NCI-H1092 (cell line): ENCODE measurements at regions not wholly inside any gene's neighbourhood (a gene's known extent, or its start where the extent isn't known, plus 50 kb on each side); places are given as distances from the start of the nearest gene placed in this dataset.

ENCODE experiments used
- DNase-seq: peaks from one replicate; lab custom pipeline; 2025; lab: John Stamatoyannopoulos, UW

DNA sequence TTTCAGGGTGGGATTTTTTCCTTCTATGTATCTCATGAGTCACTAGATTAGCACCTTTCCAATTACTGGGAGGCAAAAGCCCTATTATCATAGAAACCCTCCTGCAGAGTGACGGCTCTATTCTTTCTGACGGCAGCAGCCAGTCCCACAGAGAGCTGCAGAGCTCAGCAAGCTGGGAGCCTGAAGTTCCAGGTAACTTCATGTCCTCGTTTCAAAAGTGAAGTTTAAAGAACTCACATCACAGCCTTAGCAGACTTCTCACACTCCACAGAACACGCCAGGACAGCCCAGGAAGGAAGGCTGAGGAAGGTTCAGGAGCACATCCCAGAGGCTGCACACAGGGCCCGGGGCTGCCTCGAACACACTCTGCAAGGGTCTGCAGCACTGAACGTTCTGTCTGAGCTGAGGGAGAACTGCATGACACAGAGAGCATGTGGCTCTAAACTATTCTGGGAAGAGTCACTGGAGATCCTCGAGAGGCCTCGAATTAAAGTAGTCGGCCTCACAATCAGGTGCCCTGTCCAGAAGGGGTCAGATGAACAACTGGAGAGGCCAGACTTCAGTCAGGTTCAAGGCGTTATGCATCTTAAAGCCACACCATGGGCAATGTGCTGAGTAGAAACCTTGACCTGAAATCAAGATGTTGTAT is 104.2 kb upstream of the DRD2 start:
- no peak for DNase-seq

DNA sequence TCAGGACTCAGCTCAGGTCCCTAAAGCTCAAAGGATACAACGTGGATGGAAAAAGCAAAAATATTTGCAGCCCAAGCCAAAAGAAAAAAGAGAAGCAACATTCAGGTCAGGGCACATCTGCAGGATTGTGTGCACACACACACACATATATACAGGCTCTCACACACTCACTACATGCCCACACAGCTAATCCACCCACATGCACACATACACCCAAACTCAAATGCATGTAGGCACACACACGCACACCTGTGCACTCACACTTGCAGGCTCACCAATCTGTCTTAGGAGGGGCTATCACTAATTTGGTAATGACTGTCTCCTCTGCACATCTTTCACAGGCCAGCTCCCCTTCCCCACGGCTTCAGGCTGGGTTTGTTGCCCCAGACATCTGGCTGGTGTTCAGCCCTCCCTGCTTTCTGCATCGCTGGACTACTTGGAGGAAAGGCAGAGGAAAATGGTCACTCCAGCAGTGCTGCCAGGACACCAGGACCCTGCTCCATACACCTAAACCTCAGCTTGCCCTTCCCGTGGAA is 103.6 kb upstream of the DRD2 start:
- DNase-seq, result no peak

DNA sequence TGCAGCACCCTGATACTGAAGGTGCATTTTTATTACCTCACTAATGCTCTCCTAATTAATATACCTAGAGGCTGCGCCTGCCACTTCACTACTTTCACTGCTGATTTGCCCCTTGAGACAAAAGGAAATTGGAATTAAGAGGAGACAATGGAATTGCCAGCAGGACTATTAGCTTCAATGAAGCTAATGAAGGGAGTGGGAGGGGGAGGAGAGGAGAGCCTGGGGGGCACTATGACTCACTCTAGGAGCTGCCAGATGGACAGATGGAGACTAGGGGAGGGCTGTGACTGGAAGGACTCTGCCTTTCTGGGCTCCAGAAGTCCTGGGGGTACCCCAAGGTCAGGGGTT is 102.8 kb upstream of the DRD2 start:
- peak; percentile 59 for DNase-seq

DNA sequence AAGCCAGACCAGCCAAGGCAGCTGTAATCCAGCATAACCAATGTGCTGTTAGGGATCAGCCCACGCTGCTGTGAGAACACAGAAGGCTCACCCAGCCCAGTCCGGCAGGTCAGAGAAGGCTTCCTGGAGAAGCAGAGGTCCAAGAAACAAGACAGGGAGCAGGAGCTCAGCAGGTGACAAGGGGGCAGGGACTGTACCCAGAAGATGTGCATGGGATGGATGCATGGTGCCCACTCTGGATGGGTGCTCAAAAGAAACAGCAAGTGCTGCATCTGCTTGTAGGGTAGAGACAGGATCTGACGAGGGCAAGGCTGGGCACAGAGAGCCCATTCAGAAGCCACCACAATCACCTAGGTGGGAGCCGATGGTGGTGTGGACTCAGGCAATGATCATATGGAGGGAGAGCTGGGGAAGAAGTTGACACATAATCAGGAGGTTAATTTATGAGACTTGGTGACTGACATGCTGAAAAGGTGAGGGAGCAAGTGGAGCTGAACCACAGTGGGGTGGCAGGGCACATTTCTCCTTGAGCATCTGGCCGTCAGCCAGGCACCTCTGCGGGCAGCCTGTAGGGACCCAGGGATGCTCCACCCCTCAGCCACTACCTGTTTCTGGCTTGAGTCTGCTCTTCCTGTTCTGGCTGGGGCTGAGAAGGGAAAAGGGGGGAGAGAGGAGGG is 102.3 kb upstream of the DRD2 start:
- peak; percentile 59 for DNase-seq

DNA sequence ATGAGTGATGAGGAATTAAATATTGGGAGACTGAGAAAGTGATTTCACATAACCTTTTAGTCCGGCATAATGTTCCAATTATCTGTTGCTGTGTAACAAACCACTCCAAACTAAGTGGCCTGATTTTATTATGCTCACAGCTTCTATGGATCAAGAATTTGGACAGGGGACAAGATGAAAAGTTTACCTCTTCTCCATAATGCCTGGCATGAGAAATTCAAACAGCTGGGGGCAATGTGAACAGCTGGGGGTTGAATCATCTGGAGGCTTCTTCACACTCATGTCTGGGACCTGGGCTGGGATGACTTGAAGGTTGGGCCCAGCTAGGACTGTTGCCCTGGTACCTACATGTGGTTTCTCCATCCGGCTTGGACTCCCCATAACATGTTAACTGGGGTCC is 99.4 kb upstream of the DRD2 start:
- no peak for DNase-seq

DNA sequence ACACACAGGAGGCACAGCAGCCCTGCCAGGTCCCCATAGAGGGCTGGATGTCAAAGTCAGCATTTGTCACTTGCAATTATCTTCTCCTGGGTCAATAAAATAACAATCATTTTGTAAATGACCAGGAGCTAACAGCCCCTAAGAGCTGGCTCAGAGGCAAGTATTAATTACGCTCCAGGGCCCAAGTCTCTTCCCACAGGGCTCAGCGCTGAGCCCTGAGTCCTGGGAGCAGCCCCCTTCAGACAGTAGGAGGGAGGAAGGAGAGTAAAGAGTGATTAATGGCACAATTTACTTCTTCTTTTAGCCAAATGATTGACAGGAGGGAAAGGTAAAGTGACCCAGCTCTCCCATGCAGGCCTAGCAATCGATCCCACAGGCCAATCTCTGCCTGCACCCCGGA is 99.0 kb upstream of the DRD2 start:
- no peak for DNase-seq

DNA sequence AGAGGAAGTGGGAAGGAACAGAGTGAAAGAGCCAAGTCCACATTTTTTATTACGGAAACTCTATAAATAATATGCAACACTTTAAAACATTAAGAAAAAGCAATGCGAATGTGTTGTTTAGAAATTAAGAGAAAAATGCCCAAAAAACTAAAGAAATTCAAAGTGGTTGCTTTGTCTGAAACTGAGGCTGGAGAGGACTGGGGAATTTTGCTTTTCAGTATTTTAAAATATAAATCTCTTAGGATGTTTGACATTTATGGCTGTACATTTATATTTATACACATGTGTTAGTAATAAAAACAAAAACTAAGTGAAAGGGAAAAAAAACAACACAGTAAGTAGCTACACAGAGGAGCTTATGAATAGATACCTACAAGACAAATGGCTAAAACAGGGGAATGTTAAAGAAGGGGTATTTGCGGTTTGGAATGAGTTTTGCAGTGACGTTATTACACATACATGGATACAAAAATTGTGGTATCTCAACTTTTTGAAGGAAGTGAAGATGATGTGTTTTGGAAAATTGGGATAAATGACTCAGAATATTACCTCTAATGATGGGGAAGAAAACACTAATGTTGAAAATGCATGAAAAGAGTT is 97.0 kb upstream of the DRD2 start:
- no peak for DNase-seq

DNA sequence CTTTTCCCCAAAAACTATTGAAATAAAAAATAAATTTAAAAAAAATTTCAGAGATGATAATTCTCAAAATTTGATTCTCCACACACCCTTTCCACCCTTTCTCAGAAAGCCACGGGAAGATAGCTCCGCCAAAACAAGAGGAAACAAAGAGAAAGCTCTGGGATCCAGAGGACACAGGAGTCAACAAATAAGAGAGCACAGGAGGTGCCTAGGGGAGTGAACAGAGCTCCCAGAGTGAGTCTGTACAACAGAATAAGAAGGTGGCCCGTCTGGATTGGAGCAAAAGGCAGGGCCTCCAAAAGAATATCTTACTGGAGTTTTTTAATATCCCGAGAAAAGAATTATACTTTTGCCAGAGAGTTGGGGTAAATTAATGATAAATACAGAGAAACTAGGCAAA is 96.3 kb upstream of the DRD2 start:
- no peak for DNase-seq

DNA sequence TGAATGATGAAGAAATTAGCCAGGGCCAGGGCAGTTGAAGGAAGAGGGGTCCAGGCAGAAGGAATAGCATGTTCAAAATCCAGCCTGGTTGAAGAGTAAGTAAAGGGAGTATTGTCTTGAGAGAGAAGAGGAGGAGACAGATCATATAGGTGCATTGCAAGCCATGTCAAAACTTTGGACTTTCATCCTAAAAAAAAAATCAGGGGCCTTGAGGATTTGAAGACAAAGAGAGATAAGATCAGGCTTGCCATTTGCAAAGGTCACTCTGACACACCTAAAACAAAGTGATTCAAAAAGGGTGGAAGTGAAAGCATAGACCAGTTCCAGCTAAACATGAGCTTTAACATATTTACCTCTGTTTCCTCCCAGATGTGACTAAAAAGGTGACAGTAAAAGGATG is 95.7 kb upstream of the DRD2 start:
- no peak for DNase-seq

DNA sequence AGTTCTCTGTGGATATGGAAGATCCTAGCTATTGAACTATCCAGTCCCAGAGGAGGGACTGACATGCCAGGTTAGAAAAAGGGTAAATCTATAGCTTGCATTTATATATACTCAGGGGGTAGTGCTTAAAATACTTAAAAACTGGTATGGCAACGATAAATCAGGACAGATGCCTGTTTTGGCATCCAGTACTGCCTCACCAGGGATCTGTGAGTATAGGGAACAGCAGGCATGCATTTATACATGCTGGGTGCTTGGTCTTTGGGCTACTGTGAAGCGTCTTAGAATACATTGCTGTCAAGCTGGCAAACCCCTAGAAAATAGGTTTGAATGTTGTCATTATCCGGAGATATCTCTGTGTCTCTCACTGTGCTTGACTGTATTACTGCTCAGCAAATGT is 94.2 kb upstream of the DRD2 start:
- DNase-seq, result no peak

DNA sequence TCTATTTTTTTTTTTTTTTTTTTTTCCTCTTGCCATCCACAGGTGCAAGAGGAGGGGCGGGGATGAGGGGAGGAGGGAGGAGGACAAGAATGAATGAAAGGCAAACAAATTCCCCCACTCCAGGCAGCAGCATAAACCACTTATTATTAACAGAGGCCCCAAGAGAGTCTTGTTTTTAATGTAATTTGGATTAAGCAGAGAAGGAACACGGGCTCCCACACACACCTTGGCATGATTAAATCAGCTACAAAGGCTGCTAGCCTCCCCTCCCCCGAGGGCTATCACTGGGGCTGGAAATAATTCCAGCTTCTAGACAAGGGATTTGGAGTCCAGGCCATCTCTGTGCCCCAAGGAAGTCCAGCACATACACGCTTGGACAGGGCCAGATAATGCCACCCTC is 93.4 kb upstream of the DRD2 start:
- DNase-seq, result peak; percentile 19

DNA sequence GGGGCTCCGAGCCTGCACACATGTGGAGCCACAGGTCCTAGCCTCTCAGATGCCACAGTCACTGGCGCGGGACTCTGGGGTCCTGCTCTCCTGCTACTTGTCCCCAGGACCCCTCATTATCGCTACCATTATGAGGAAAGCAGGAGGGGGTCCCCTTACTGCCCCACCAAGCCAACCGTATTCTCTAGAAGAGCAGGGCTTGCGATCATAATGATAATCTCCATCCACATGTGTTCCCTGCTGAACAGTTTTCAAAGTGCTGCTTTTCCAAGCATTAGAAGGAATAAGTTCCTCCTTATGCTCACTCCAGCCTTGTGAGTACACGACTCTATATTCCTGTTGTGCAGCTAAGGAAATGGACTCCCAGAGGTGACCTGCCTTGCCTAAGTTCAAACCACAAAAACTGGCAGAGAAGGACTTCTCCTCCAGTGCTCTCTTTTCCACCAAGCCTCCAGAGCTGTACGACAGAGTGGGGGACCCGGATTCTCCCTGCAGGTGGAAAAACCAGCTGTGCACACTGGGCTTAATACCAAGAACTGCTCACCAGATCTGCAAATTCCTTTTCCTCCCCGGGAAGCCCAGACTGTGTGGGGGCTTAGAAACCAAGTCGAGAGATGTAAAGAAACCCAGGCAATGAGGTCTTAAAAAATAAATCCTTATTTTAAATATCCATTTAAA is 92.8 kb upstream of the DRD2 start:
- DNase-seq, result no peak

DNA sequence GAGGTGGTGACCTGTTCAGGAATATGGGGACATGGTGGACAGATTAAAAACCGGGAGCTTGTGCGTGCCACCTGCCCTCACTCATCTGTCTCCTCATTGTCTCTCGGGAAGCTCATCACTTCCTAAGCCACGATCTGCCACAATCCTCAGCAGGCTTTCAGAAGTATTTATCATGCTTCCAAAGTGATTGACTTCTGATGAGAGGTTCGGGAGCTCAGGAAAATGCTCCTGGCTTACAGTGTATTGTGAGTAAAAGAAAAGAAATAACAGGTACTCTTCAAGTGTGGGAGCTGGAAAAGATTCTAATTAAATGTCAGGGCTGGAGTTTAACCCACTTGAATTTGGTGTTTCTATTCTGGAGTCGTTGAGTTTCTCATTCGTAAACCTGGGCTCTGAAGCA is 91.9 kb upstream of the DRD2 start:
- no peak for DNase-seq

DNA sequence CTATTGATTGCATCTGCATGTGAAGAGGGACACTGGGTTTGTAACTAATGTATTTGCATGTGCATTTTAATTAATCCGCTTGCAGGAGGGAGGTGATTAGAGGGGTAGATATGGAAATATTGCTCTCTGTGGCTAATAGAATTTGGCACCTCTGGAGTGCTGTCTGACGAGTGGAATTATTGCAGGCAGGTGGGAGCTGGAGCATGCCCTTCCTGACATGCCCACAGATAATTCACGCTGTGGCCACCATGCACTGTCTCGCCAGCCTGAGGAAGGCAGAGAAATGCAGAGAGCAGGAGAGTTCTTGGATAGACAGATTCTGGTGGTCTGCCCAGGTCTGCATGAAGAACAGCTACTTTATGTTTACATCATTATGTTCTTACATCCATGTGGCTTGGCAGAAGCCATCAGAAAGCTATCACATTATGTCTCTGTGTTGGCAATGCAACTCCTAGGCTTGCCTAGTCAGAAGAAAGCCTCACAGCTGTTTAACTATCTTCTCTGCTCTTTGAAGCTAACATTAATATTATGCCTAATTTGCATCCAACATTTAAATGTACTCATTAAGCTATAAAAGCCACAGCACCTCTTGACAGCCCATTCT is 89.4 kb upstream of the DRD2 start:
- no peak for DNase-seq

DNA sequence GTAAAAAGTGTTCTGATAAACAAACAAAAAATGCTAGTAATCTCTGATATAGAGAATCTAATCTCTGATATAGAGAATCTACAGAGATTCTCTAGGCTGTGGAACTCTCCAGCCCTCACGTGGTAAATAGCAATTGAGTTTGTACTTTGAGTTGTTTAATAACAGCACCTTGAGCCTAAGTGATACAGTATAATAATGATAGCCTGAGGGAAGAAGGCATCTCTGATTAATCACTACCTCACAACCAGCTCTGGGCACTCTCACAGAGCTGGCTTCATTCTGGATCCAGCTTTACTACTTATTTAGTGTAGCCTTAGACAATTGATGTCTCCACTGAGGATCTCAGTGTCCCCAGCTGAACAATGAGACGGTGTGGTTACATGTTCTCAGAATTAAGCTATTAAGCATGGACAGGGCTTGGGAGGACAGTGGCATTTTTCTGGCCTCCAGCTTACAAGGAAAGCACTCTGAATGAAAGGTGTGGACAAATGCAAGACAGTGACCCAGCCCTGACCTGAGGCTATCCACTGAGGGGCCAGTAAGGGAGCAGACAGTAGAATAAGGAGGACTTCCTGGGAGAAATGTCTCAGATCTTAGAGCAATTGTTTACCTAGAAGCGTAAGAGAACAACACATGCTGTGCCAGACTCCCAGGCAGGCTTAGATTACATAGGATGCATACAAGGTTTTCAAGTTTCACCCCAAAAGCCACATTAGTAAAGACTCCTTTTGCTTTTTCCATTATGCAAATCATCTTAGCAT is 88.7 kb upstream of the DRD2 start:
- DNase-seq, result no peak

DNA sequence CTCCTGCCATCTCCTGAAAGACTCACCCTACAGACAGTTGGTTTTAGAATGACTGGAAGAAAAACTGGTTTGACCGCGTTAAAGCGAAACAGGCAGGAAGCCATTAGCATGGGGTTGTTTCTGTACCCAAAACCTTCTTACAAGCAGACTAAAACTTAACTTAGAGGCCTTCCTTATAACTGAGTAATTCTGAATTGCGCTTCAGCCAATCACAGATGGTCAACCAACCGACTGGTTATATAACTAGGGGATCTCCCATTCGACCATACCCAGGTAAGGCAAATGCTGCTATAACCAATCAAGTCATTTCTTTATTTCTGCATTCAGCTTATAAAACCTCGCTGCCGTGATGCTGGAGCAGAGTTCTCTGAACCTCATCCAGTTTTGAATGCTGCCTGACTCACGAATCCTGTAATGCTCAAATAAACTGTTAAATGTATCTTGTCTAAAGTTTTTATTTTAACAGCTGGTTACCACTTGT is 87.8 kb upstream of the DRD2 start:
- no peak for DNase-seq

DNA sequence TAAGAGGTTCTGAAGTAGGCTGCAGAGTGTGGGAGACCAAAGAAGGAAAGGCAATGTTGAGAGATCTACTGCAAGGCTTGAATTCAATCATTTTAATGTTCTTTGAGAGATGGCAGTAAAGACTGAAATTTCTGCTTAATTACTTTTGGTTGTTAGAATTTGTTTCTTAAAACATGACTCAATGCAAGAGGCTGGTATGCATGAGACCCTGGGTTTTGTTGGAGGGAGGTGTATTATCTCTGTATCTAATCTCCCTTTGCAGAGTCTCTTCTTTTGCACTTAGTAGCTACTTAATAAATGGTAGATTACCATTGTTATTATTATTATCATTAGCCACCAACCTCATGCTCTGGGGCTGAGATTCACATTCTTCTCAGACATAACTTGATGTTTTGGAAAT is 87.4 kb upstream of the DRD2 start:
- DNase-seq, result no peak

DNA sequence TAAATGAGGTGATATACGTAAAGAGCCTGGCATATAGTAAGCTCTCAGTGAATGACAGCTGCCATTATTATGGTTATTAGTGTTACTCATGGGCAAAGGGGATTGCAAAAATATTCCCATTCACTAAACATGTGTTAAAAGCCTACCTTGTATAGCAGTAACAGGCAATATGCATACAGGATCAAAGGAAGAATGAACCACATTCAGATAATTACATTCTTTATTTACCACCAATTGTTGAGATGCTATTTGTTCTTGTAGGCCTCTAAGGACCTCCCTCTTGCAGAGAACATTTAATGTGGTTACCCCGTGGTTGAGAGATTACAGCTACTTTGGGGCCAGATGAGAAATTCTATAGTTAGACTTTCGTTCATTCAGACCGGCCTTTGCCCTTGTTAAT is 82.7 kb upstream of the DRD2 start:
- no peak for DNase-seq

DNA sequence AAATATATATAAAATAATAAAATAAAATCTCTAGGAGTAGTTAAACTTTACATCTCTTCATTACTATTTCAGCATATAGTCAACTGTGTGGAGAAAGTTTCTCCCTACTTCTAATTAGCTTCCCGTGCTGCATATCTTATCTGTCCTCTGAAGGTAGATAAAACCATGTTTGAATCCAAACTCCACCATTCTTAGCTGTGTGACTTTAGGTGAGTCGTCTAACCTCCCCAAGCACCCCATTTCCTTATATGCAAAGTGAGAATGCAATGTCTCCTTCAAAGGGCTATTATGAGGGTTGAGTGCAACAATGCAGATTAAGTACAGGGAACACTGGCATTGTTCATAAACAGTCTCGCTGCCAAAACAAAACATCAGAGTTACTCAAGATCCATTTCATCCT is 80.8 kb upstream of the DRD2 start:
- DNase-seq, result no peak

DNA sequence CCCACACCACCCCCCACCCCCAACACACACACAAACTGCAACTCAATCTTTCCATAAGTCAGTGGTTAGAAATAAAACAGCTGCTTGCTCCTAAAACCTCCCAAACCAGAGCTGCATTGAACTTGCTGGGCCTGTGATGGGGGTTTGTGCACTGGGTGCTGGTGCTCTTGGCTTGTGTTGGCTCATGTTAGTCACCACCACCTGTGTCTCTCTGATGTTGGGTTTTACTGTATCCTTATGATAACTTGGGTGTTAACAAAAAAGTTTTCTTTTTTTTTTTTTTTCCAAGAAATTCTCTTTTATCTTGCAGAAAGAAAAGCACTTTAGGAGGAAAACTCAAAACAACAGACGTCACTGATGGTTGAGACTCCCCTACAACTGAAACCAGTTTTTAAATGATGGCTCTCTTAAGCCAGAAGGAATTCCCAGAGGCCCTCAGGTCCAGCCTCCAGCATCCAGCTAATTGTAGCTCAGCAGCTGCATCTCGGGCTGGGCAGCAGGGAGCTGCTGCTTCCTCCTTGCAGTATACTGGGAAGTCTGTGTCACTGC is 79.9 kb upstream of the DRD2 start:
- no peak for DNase-seq

DNA sequence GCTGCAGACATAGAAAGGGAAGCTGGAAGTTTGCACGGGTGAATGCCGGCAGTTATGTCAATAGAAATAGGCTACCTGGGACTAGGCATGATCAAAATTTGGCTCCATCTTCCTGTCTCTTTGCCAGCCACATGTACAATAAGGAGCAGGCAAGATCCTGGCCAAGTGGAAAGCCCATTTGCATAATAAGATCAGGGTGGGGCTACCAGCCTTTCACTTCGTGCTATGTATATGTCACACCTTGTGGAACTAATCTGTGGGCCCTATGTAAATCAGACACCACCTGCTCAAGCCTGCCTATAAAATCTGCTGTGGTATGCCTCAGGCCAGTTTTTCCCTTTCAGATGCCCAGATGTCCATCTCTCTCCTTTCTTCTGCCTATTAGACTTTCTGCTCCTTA is 79.3 kb upstream of the DRD2 start:
- no peak for DNase-seq
